IMR-90 (cell line): ENCODE measurements at regions not wholly inside any gene's neighbourhood (a gene's known extent, or its start where the extent isn't known, plus 50 kb on each side); places are given as distances from the start of the nearest gene placed in this dataset.

Source experiments
- ATAC-seq: fragments of 200-7000 bp; cut with Tn5 transposase; 2 replicates; pipeline ENCODE4 v1.9.1; 2020; ENCODE audit warnings: low read depth, mild to moderate bottlenecking, moderate library complexity
- BruUV-seq: library from RNA; stranded (reverse); fragments of 400-500 nt; replicated peaks from 2 replicates; lab custom pipeline; 2021; lab: Mats Ljungman, UMichigan
- CTCF ChIA-PET: fragments of 300-600 bp; formaldehyde crosslinking; extraction: SDS; loops from one replicate; lab custom pipeline; 2021; ENCODE audit warnings: antibody characterized with exemption; lab: Yijun Ruan, JAX
- POLR2A ChIA-PET: fragments of 300-600 bp; sonication (Branson Sonifier 250); formaldehyde crosslinking; loops from one replicate; lab custom pipeline; 2022; ENCODE audit warnings: antibody characterized with exemption; ENCODE audit not compliant: unreplicated experiment; lab: Charles Lee
- DNase-seq: peaks from one replicate; pipeline ENCODE4 v3.0.0; 2013
- H2AFZ ChIP-seq: replicated peaks from 2 replicates; pipeline ENCODE3; 2013; ENCODE audit warnings: low read length, mild to moderate bottlenecking; ENCODE audit not compliant: poor library complexity
- H2AK5ac ChIP-seq: 2 replicates; pipeline ENCODE4 v1.6.1; 2013; ENCODE audit warnings: low read depth, low read length, inconsistent platforms
- H2AK9ac ChIP-seq: replicated peaks from 2 replicates; pipeline ENCODE3; 2013; ENCODE audit warnings: mild to moderate bottlenecking, low read depth, low read length, moderate library complexity; ENCODE audit not compliant: poor library complexity
- H2BK120ac ChIP-seq: 2 replicates; pipeline ENCODE4 v1.6.1; 2013; ENCODE audit warnings: low read depth, low read length, inconsistent platforms
- H2BK15ac ChIP-seq: 3 replicates; pipeline ENCODE4 v1.6.1; 2013; ENCODE audit warnings: low read depth, low read length, inconsistent platforms
- H2BK20ac ChIP-seq: 2 replicates; pipeline ENCODE4 v1.6.1; 2013; ENCODE audit warnings: low read depth, mild to moderate bottlenecking, inconsistent platforms, low read length, moderate library complexity
- H2BK5ac ChIP-seq: 2 replicates; pipeline ENCODE4 v1.6.1; 2013; ENCODE audit warnings: mild to moderate bottlenecking, low read depth, low read length, inconsistent platforms; ENCODE audit not compliant: poor library complexity, severe bottlenecking
- H3K14ac ChIP-seq: replicated peaks from 2 replicates; pipeline ENCODE4 v1.6.1; 2013; ENCODE audit warnings: low read depth, low read length, inconsistent platforms
- H3K18ac ChIP-seq: 2 replicates; pipeline ENCODE4 v1.6.1; 2013; ENCODE audit warnings: low read depth, low read length, control low read depth
- H3K23ac ChIP-seq: 2 replicates; pipeline ENCODE4 v1.6.1; 2013; ENCODE audit warnings: low read depth, low read length, inconsistent platforms
- H3K27ac ChIP-seq: 2 replicates; pipeline ENCODE4 v1.5.1; 2013; ENCODE audit warnings: mild to moderate bottlenecking, control low read depth, low read length; ENCODE audit not compliant: insufficient read depth
- H3K27me3 ChIP-seq: 2 replicates; pipeline ENCODE4 v1.6.1; 2013; ENCODE audit warnings: low read length; ENCODE audit not compliant: control insufficient read depth, insufficient read depth
- H3K36me3 ChIP-seq: 2 replicates; pipeline ENCODE4 v1.6.1; 2013; ENCODE audit warnings: low read length, mixed read lengths; ENCODE audit not compliant: control insufficient read depth, insufficient read depth
- H3K4ac ChIP-seq: 2 replicates; pipeline ENCODE4 v1.6.1; 2013; ENCODE audit warnings: low read depth, low read length, inconsistent platforms
- H3K4me1 ChIP-seq: 2 replicates; pipeline ENCODE4 v1.6.1; 2013; ENCODE audit warnings: low read length, mixed read lengths; ENCODE audit not compliant: control insufficient read depth, insufficient read depth
- H3K4me2 ChIP-seq: 2 replicates; pipeline ENCODE4 v1.6.1; 2013; ENCODE audit warnings: low read depth, mild to moderate bottlenecking, control low read depth, low read length, moderate library complexity
- H3K4me3 ChIP-seq: 2 replicates; pipeline ENCODE4 v1.5.1; 2013; ENCODE audit warnings: low read depth, mild to moderate bottlenecking, control low read depth, low read length, moderate library complexity; ENCODE audit not compliant: insufficient read depth
- H3K56ac ChIP-seq: 2 replicates; pipeline ENCODE4 v1.6.1; 2013; ENCODE audit warnings: low read length, inconsistent platforms; ENCODE audit not compliant: insufficient read depth; ENCODE audit errors: extremely low read depth
- H3K79me1 ChIP-seq, 2 experiments: 2 replicates each; pipeline ENCODE4 v1.6.1; 2013; ENCODE audit warnings: low read length in 2 of 2, inconsistent platforms in 1 of 2, low read depth in 1 of 2
- H3K9ac ChIP-seq: 2 replicates; pipeline ENCODE4 v1.6.1; 2013; ENCODE audit warnings: low read depth, low read length, control low read depth
- H3K9me1 ChIP-seq: 2 replicates; pipeline ENCODE4 v1.6.1; 2013; ENCODE audit warnings: low read length, inconsistent platforms; ENCODE audit not compliant: insufficient read depth
- H3K9me3 ChIP-seq: 2 replicates; pipeline ENCODE4 v1.6.1; 2013; ENCODE audit warnings: low read length; ENCODE audit not compliant: control insufficient read depth, insufficient read depth
- H4K20me1 ChIP-seq: 2 replicates; pipeline ENCODE4 v1.6.1; 2013; ENCODE audit warnings: low read length, inconsistent platforms; ENCODE audit not compliant: insufficient read depth
- H4K5ac ChIP-seq: 2 replicates; pipeline ENCODE4 v1.6.1; 2013; ENCODE audit warnings: mild to moderate bottlenecking, low read depth, low read length, control low read depth
- H4K8ac ChIP-seq, 2 experiments: 2 replicates each; pipeline ENCODE4 v1.6.1; 2013; ENCODE audit warnings: low read depth in 2 of 2, low read length in 2 of 2, control low read depth in 1 of 2, inconsistent platforms in 1 of 2
- H4K91ac ChIP-seq: 2 replicates; pipeline ENCODE4 v1.6.1; 2013; ENCODE audit warnings: low read depth, low read length, inconsistent platforms; ENCODE audit not compliant: insufficient read depth
- BHLHE40 ChIP-seq: fragments of 150-350 bp; IDR thresholded peaks from 2 replicates; pipeline ENCODE4 v1.6.1; 2016; ENCODE audit warnings: mild to moderate bottlenecking, low read depth, low read length
- CEBPB ChIP-seq: IDR thresholded peaks from 2 replicates; pipeline ENCODE4 v1.6.1; 2012; ENCODE audit warnings: low read depth, low read length, improper control_type of control experiment
- CHD1 ChIP-seq: IDR thresholded peaks from 2 replicates; pipeline ENCODE4 v1.6.1; 2012; ENCODE audit warnings: low read depth, low read length, improper control_type of control experiment
- FOS ChIP-seq: fragments of 150-350 bp; IDR thresholded peaks from 2 replicates; pipeline ENCODE4 v1.6.1; 2016; ENCODE audit warnings: low read depth, low read length
- MAFK ChIP-seq: IDR thresholded peaks from 2 replicates; pipeline ENCODE4 v1.6.1; 2012; ENCODE audit warnings: low read depth, low read length, improper control_type of control experiment
- MAZ ChIP-seq: IDR thresholded peaks from 2 replicates; pipeline ENCODE4 v1.6.1; 2012; ENCODE audit warnings: low read depth, mild to moderate bottlenecking, low read length, improper control_type of control experiment, moderate library complexity, borderline replicate concordance
- MXI1 ChIP-seq: IDR thresholded peaks from 2 replicates; pipeline ENCODE4 v1.6.1; 2012; ENCODE audit warnings: low read depth, mild to moderate bottlenecking, low read length, moderate library complexity, borderline replicate concordance
- NFE2L2 ChIP-seq: fragments of 150-350 bp; IDR thresholded peaks from 2 replicates; pipeline ENCODE4 v1.6.1; 2016; ENCODE audit warnings: low read depth, mild to moderate bottlenecking, low read length
- POLR2A ChIP-seq: IDR thresholded peaks from 2 replicates; pipeline ENCODE4 v1.6.1; 2012; ENCODE audit warnings: mild to moderate bottlenecking, low read depth, low read length
- RAD21 ChIP-seq: IDR thresholded peaks from 2 replicates; pipeline ENCODE4 v1.6.1; 2012; ENCODE audit warnings: low read length, improper control_type of control experiment
- RCOR1 ChIP-seq: IDR thresholded peaks from 2 replicates; pipeline ENCODE4 v1.6.1; 2012; ENCODE audit warnings: mild to moderate bottlenecking, low read length, improper control_type of control experiment; ENCODE audit not compliant: insufficient replicate concordance
- RFX5 ChIP-seq: IDR thresholded peaks from 2 replicates; pipeline ENCODE4 v1.8.0; 2012; ENCODE audit warnings: low read depth, mild to moderate bottlenecking, low read length, moderate library complexity
- SMC3 ChIP-seq: fragments of 150-350 bp; IDR thresholded peaks from 2 replicates; pipeline ENCODE4 v1.6.1; 2016; ENCODE audit warnings: low read depth, mild to moderate bottlenecking, antibody characterized with exemption, low read length, moderate library complexity
- WGBS, 2 experiments: methylation state at CpG; one replicate each; pipeline versions ENCODE4 v1.1.5 to v1.1.7; 2013; ENCODE audit warnings: missing lambda C conversion rate in 2 of 2; ENCODE audit not compliant: insufficient read length in 1 of 2; ENCODE audit errors: extremely low coverage in 2 of 2; 5-methylcytosine and 5-hydroxymethylcytosine counted together
- dilution Hi-C: fragments of 300-500 bp; cut with HindIII; formaldehyde crosslinking; loops from one replicate; pipeline ENCODE4 v1.14.3; 2018; ENCODE audit warnings: low sequenced_read_pairs; ENCODE audit not compliant: unreplicated experiment
- in situ Hi-C: fragments of 300-500 bp; cut with MboI; formaldehyde crosslinking; loops from 3 replicates; pipeline ENCODE4 v1.14.3; 2019; ENCODE audit warnings: low sequenced_read_pairs, inconsistent platforms, mixed read lengths
- intact Hi-C: fragments of 100-400 bp; cut with micrococcal nuclease; formaldehyde crosslinking; loops from 2 replicates; pipeline ENCODE4 v1.10.0; 2022
- TF ChIP-seq, protein P1 (sequence below): fragments of 150-350 bp; IDR thresholded peaks from 2 replicates; pipeline ENCODE4 v1.6.1; 2016; ENCODE audit warnings: low read depth, mild to moderate bottlenecking, low read length, moderate library complexity, borderline replicate concordance
- TF ChIP-seq, protein P2 (sequence below): conservative IDR thresholded peaks from 2 replicates; pipeline ENCODE4 v1.5.1; 2012; ENCODE audit warnings: mild to moderate bottlenecking, low read depth, low read length, improper control_type of control experiment
- TF ChIP-seq, protein P3 (sequence below): fragments of 150-350 bp; IDR thresholded peaks from 2 replicates; pipeline ENCODE4 v1.6.1; 2017; ENCODE audit warnings: mild to moderate bottlenecking, antibody characterized with exemption, low read length, low read depth

DNA sequence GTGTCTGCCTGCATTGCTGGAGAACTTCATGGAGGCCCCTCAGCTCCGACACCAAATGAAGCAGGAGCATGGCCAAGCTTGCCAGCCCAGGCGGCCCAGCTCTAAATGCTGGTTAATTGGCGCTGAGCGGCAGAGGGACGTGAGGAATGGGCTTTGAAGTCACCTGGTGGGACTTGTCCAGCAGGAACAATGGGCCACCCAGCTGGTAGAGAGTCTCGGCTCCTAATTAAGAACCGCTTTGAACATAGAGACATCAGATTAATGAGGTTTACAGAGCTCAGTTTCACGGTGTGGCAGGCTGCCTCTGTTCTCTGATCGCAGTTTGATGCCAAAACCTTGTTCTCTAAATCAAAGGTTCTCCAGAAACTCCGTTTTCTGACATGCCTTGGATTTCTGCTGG lies 77.5 kb upstream of the LINGO1 start:
- no peak overlapping the region for H3K23ac ChIP-seq
- DNase-seq (no peak), ATAC-seq (no peak)
- POLR2A ChIA-PET, result no interaction called here
- no peak overlapping the region for H2BK120ac ChIP-seq
- CTCF ChIA-PET, result no interaction called here
- no peak overlapping the region for H3K18ac ChIP-seq
- no peak overlapping the region for H2AK9ac ChIP-seq
- TF ChIP-seq BHLHE40, result no peak
- TF ChIP-seq, protein P1, sequence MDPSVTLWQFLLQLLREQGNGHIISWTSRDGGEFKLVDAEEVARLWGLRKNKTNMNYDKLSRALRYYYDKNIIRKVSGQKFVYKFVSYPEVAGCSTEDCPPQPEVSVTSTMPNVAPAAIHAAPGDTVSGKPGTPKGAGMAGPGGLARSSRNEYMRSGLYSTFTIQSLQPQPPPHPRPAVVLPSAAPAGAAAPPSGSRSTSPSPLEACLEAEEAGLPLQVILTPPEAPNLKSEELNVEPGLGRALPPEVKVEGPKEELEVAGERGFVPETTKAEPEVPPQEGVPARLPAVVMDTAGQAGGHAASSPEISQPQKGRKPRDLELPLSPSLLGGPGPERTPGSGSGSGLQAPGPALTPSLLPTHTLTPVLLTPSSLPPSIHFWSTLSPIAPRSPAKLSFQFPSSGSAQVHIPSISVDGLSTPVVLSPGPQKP, result no peak
- TF ChIP-seq NFE2L2, result no peak
- TF ChIP-seq CEBPB, result no peak
- TF ChIP-seq MXI1, result no peak
- no peak for TF ChIP-seq MAFK
- TF ChIP-seq, protein P2, sequence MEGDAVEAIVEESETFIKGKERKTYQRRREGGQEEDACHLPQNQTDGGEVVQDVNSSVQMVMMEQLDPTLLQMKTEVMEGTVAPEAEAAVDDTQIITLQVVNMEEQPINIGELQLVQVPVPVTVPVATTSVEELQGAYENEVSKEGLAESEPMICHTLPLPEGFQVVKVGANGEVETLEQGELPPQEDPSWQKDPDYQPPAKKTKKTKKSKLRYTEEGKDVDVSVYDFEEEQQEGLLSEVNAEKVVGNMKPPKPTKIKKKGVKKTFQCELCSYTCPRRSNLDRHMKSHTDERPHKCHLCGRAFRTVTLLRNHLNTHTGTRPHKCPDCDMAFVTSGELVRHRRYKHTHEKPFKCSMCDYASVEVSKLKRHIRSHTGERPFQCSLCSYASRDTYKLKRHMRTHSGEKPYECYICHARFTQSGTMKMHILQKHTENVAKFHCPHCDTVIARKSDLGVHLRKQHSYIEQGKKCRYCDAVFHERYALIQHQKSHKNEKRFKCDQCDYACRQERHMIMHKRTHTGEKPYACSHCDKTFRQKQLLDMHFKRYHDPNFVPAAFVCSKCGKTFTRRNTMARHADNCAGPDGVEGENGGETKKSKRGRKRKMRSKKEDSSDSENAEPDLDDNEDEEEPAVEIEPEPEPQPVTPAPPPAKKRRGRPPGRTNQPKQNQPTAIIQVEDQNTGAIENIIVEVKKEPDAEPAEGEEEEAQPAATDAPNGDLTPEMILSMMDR, result no peak
- no peak for TF ChIP-seq RFX5
- TF ChIP-seq MAZ, result no peak
- TF ChIP-seq RCOR1, result no peak
- TF ChIP-seq SMC3, result no peak
- TF ChIP-seq, protein P3, sequence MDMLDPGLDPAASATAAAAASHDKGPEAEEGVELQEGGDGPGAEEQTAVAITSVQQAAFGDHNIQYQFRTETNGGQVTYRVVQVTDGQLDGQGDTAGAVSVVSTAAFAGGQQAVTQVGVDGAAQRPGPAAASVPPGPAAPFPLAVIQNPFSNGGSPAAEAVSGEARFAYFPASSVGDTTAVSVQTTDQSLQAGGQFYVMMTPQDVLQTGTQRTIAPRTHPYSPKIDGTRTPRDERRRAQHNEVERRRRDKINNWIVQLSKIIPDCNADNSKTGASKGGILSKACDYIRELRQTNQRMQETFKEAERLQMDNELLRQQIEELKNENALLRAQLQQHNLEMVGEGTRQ, result no peak
- no peak for TF ChIP-seq RAD21
- TF ChIP-seq POLR2A, result no peak
- no peak for TF ChIP-seq FOS
- no peak for TF ChIP-seq CHD1
- intact Hi-C loops, result no loop called here
- H3K79me1 ChIP-seq, result no peaks in the 10 kb centered on the region
- H4K5ac ChIP-seq, result no peak overlapping the region
- H3K27me3 ChIP-seq, result peaks cover 31% of the 10 kb centered on the region
- no peak overlapping the region for H3K27ac ChIP-seq
- in situ Hi-C loops, result no loop called here
- no peak overlapping the region for H2AFZ ChIP-seq
- no peak overlapping the region for H4K8ac ChIP-seq
- H3K4me3 ChIP-seq, result no peak overlapping the region
- no peak overlapping the region for H3K9ac ChIP-seq
- H3K4ac ChIP-seq, result no peak overlapping the region
- no peaks in the 10 kb centered on the region for H3K4me1 ChIP-seq
- dilution Hi-C loops, result no loop called here
- H3K56ac ChIP-seq, result no peak overlapping the region
- no peak overlapping the region for H2AK5ac ChIP-seq
- H4K91ac ChIP-seq, result no peak overlapping the region
- H3K9me1 ChIP-seq, result no peaks in the 10 kb centered on the region
- H2BK5ac ChIP-seq, result no peak overlapping the region
- H3K4me2 ChIP-seq, result no peak overlapping the region
- BruUV-seq, result no TSS peak
- no peak overlapping the region for H3K14ac ChIP-seq
- H3K36me3 ChIP-seq, result no peaks in the 10 kb centered on the region
- no peak overlapping the region for H2BK20ac ChIP-seq
- WGBS, 2 experiments, result 44% methylated on average over 8 of the region's 10 CpGs; no CpG with 5 or more reads in 1 of the 2 experiments
- no peak overlapping the region for H2BK15ac ChIP-seq
- no peaks in the 10 kb centered on the region for H3K9me3 ChIP-seq
- H4K20me1 ChIP-seq, result no peaks in the 10 kb centered on the region; the same call in 1 of the 2 replicates
